ENCODE measurements at regions not wholly inside any gene's neighbourhood (a gene's known extent, or its start where the extent isn't known, plus 50 kb on each side); places are given as distances from the start of the nearest gene placed in this dataset.
"Not testable (repeated sequence)": the region's sequence is repeated elsewhere in the genome, so short reads cannot be mapped to it uniquely, and the experiment has no call there.

DNA sequence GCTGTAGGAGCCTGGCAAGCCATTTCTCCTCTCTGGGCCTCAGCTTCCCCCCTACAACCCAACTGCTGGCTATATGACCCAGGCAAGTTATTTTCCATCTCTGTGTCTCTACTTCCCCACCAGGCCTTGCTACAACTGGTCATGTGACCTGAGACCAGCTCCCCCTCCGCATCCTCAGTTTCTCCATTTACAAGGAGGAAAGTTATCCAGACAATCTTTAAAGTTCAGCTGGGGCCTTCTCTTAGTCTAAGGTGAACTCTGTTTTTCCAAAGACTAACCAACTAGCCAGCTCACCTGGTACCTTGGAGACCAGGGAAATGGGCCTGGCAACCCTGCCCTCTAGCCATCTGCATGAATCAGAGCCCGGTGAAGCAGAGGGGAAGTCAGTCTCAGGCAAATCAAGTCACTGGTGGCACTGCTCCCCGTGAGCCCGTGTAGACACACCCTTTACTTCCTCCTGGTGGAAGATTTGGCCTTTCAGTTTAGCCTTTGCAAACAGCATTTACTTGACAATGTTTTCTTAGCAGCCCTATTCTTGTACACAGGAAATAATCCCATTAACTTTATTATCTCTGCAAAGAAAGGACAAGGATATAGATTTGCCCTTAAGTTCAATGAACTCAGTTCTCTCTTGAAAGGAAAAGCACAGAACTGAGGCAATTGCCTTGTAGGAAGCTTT, 157.7 kb downstream of the VEGFA start:
- BruUV-seq (replicated peaks): no TSS peak
- ChIA-PET POLR2A (no interaction called here), CTCF (interaction anchor here (0.6 kb wide), 1 partner anchor 438 kb away, joined by 5 read pairs; no protein-coding TSS in a partner anchor)
- in situ Hi-C loops (cut with HindIII; ENCODE audit: low pct_unique_long_range_greater_than_20kb, low sequenced_read_pairs): no loop called here
- ATAC-seq (no peak), DNase-seq (ENCODE audit: low read depth, low spot score) (no peak)
- H3K27ac ChIP-seq (ENCODE audit: low read length): peak overlapping the region; percentile 84; the same call in 1 of the 2 replicates
- no peaks in the 10 kb centered on the region for H3K27me3 ChIP-seq (ENCODE audit: control insufficient read depth, insufficient read depth, low read length)
- peaks cover 18% of the 10 kb centered on the region for H3K4me1 ChIP-seq (ENCODE audit: control insufficient read depth, insufficient read depth, low read length)
- intact Hi-C loops (cut with micrococcal nuclease; ENCODE audit: unreplicated experiment): no loop called here
- TF ChIP-seq TCF7L2 (IDR thresholded peaks at IDR 0.05; ENCODE audit: low read depth, low read length): no peak
- TF ChIP-seq SIN3A (IDR thresholded peaks at IDR 0.05; ENCODE audit: borderline replicate concordance, insufficient read depth, low read depth, low read length): no peak
- TF ChIP-seq REST (IDR thresholded peaks at IDR 0.05; ENCODE audit: insufficient read depth in 1 of 2, low read depth in 2 of 2, low read length in 1 of 2): no peak
- no peak for TF ChIP-seq CTCF (IDR thresholded peaks at IDR 0.05)
- no peak for TF ChIP-seq POLR2AphosphoS5 (IDR thresholded peaks at IDR 0.05; ENCODE audit: low read depth, low read length)
- no peaks in the 10 kb centered on the region for H3K9me3 ChIP-seq (ENCODE audit: control insufficient read depth, insufficient read depth, low read depth, low read length)
- H3K36me3 ChIP-seq (ENCODE audit: control insufficient read depth, insufficient read depth, low read length): no peaks in the 10 kb centered on the region
- no peak overlapping the region for H3K4me3 ChIP-seq (ENCODE audit: low read depth in 2 of 2, low read length in 2 of 2)

GRCh38 chr6:43926634-43927531, 156.9 kb downstream of the VEGFA start:
- ATAC-seq (peak; percentile 54; the same call in 1 of the 2 replicates), DNase-seq (ENCODE audit: low read depth, low spot score) (no peak)
- in situ Hi-C loops (cut with HindIII; ENCODE audit: low pct_unique_long_range_greater_than_20kb, low sequenced_read_pairs): no loop called here
- H3K4me1 ChIP-seq (ENCODE audit: control insufficient read depth, insufficient read depth, low read length): peaks cover 16% of the 10 kb centered on the region
- H3K27ac ChIP-seq (ENCODE audit: low read length): peak overlapping the region; percentile 84
- intact Hi-C loops (cut with micrococcal nuclease; ENCODE audit: unreplicated experiment): no loop called here
- no peak for TF ChIP-seq REST (IDR thresholded peaks at IDR 0.05; ENCODE audit: insufficient read depth in 1 of 2, low read depth in 2 of 2, low read length in 1 of 2)
- TF ChIP-seq TCF7L2 (IDR thresholded peaks at IDR 0.05; ENCODE audit: low read depth, low read length): peak; percentile 76
- H3K36me3 ChIP-seq (ENCODE audit: control insufficient read depth, insufficient read depth, low read length): no peaks in the 10 kb centered on the region
- no peak overlapping the region for H3K4me3 ChIP-seq (ENCODE audit: low read depth in 2 of 2, low read length in 2 of 2)
- no peaks in the 10 kb centered on the region for H3K9me3 ChIP-seq (ENCODE audit: control insufficient read depth, insufficient read depth, low read depth, low read length)
- no TSS peak for BruUV-seq (replicated peaks)
- POLR2A ChIA-PET: interaction anchor here (0.7 kb wide), 1 partner anchor 321 kb away, joined by 4 read pairs; no protein-coding TSS in a partner anchor
- H3K27me3 ChIP-seq (ENCODE audit: control insufficient read depth, insufficient read depth, low read length): no peaks in the 10 kb centered on the region
- CTCF ChIA-PET: interaction anchor here (0.5 to 0.7 kb wide), 3 partner anchors 26 to 437 kb away, joined by 3 to 5 read pairs (median 5); no protein-coding TSS in a partner anchor

- CTCF ChIA-PET; ATAC-seq; H3K9me3 ChIP-seq (ENCODE audit: control insufficient read depth, insufficient read depth, low read depth, low read length); intact Hi-C loops (cut with micrococcal nuclease; ENCODE audit: unreplicated experiment); DNase-seq (ENCODE audit: low read depth, low spot score); H3K4me3 ChIP-seq (ENCODE audit: low read depth in 2 of 2, low read length in 2 of 2); POLR2A ChIA-PET; H3K36me3 ChIP-seq (ENCODE audit: control insufficient read depth, insufficient read depth, low read length); BruUV-seq (replicated peaks); in situ Hi-C loops (cut with HindIII; ENCODE audit: low pct_unique_long_range_greater_than_20kb, low sequenced_read_pairs); H3K27me3 ChIP-seq (ENCODE audit: control insufficient read depth, insufficient read depth, low read length): not testable (repeated sequence)
- Histone ChIP-seq H3K27ac (ENCODE audit: low read length) (peak overlapping the region; percentile 84; the same call in 1 of the 2 replicates), H3K4me1 (ENCODE audit: control insufficient read depth, insufficient read depth, low read length) (peaks cover 16% of the 10 kb centered on the region)
These were observed 155.7 kb downstream of the VEGFA start for GRCh38 chr6:43925636-43926139.

All from Panc1 (cell line).